ENCODE measurements at regions not wholly inside any gene's neighbourhood (a gene's known extent, or its start where the extent isn't known, plus 50 kb on each side); places are given as distances from the start of the nearest gene placed in this dataset.
A peak's percentile ranks its signal among the peaks of the same experiment; 100 is the strongest.

- Histone ChIP-seq H2AFZ (ENCODE audit: low read length) (no peak overlapping the region), H2BK12ac (ENCODE audit: low read length) (no peak overlapping the region), H2BK5ac (ENCODE audit: low read length) (no peak overlapping the region), H3K27ac (replicated peaks; ENCODE audit: low read length) (no peak overlapping the region), H3K4ac (ENCODE audit: low read length) (no peak overlapping the region), H2BK120ac (ENCODE audit: low read depth, low read length) (no peak overlapping the region), H3K9me3 (replicated peaks in 1 of 2; ENCODE audit: control insufficient read depth in 2 of 2, insufficient read depth in 1 of 2, low read depth in 1 of 2, low read length in 2 of 2) (no peaks in the 10 kb centered on the region), H3K79me1 (ENCODE audit: low read depth, low read length) (no peaks in the 10 kb centered on the region), H3K4me3 (ENCODE audit: low read length in 2 of 2) (peak overlapping the region in 1 of 2 donors; percentile 56), H3K9ac (ENCODE audit: low read depth, low read length, poor library complexity) (peak overlapping the region; percentile 64), H3K4me1 (ENCODE audit: control insufficient read depth in 2 of 2, insufficient read depth in 1 of 2, low read depth in 1 of 2, low read length in 2 of 2) (peaks cover 0 to 3% of the 10 kb centered on the region in 2 donors), H3K18ac (ENCODE audit: low read length) (peak overlapping the region; percentile 83), H2BK15ac (ENCODE audit: low read length) (no peak overlapping the region), H3K14ac (ENCODE audit: low read length) (no peak overlapping the region), H3K4me2 (ENCODE audit: insufficient read depth, low read length, poor library complexity, severe bottlenecking) (peak overlapping the region; percentile 22), H3K27me3 (ENCODE audit: control insufficient read depth in 3 of 3, insufficient read depth in 3 of 3, low read depth in 1 of 3, low read length in 3 of 3) (no peaks in the 10 kb centered on the region), H4K91ac (ENCODE audit: low read depth, low read length, poor library complexity) (no peak overlapping the region), H3K36me3 (replicated peaks in 1 of 2; ENCODE audit: control insufficient read depth in 2 of 2, insufficient read depth in 2 of 2, low read length in 2 of 2) (no peaks in the 10 kb centered on the region), H4K8ac (ENCODE audit: low read depth, low read length) (no peak overlapping the region), H2AK5ac (ENCODE audit: low read depth, low read length) (no peak overlapping the region), H3K23ac (ENCODE audit: low read depth, low read length, poor library complexity) (peak overlapping the region; percentile 77)
- WGBS, 2 donors (ENCODE audit: extremely low coverage in 2 of 2, insufficient read length in 2 of 2, insufficient replicate concordance in 1 of 2), result no CpG with 5 or more reads among the region's 24 CpGs
- DNase-seq (ENCODE audit: low spot score), result no peak
Measured at GRCh38 chr1:204751883-204752687, 66.5 kb upstream of the LRRN2 start.

DNA sequence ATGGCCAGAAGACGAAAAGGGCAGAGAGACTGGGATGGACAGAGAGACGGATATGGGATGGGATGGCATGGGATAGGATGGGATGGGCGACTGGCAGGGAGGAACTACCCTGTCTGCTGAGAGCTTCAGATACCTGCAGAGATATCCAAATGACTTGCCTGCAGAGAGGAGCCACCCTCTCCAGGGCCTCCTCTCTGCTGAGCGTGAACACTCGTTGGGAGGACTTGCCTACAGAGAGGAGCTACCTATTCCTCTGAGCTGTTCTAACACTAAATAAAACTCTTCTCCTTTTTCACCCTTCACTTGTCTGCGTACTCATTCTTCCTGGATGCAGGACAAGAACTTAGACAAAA, 67.1 kb upstream of the LRRN2 start:
- H2BK12ac ChIP-seq (ENCODE audit: low read length), result no peak overlapping the region
- H3K4me3 ChIP-seq (ENCODE audit: low read length in 2 of 2), result no peak overlapping the region
- H3K79me1 ChIP-seq (ENCODE audit: low read depth, low read length), result no peaks in the 10 kb centered on the region
- no peak overlapping the region for H2AK5ac ChIP-seq (ENCODE audit: low read depth, low read length)
- no CpG with 5 or more reads among the region's 6 CpGs for WGBS, 2 donors (ENCODE audit: extremely low coverage in 2 of 2, insufficient read length in 2 of 2, insufficient replicate concordance in 1 of 2)
- peaks cover 0 to 3% of the 10 kb centered on the region in 2 donors for H3K4me1 ChIP-seq (ENCODE audit: control insufficient read depth in 2 of 2, insufficient read depth in 1 of 2, low read depth in 1 of 2, low read length in 2 of 2)
- no peak overlapping the region for H3K4ac ChIP-seq (ENCODE audit: low read length)
- no peaks in the 10 kb centered on the region for H3K27me3 ChIP-seq (ENCODE audit: control insufficient read depth in 3 of 3, insufficient read depth in 3 of 3, low read depth in 1 of 3, low read length in 3 of 3)
- no peak overlapping the region for H3K23ac ChIP-seq (ENCODE audit: low read depth, low read length, poor library complexity)
- H3K36me3 ChIP-seq (replicated peaks in 1 of 2; ENCODE audit: control insufficient read depth in 2 of 2, insufficient read depth in 2 of 2, low read length in 2 of 2), result no peaks in the 10 kb centered on the region
- no peak overlapping the region for H2BK120ac ChIP-seq (ENCODE audit: low read depth, low read length)
- H4K8ac ChIP-seq (ENCODE audit: low read depth, low read length), result no peak overlapping the region
- no peaks in the 10 kb centered on the region for H3K9me3 ChIP-seq (replicated peaks in 1 of 2; ENCODE audit: control insufficient read depth in 2 of 2, insufficient read depth in 1 of 2, low read depth in 1 of 2, low read length in 2 of 2)
- peak overlapping the region; percentile 53 for H3K18ac ChIP-seq (ENCODE audit: low read length)
- no peak overlapping the region for H3K4me2 ChIP-seq (ENCODE audit: insufficient read depth, low read length, poor library complexity, severe bottlenecking)
- no peak overlapping the region for H3K14ac ChIP-seq (ENCODE audit: low read length)
- H3K27ac ChIP-seq (replicated peaks; ENCODE audit: low read length), result no peak overlapping the region
- no peak overlapping the region for H2AFZ ChIP-seq (ENCODE audit: low read length)
- no peak for DNase-seq (ENCODE audit: low spot score)
- no peak overlapping the region for H2BK5ac ChIP-seq (ENCODE audit: low read length)
- no peak overlapping the region for H4K91ac ChIP-seq (ENCODE audit: low read depth, low read length, poor library complexity)
- H3K9ac ChIP-seq (ENCODE audit: low read depth, low read length, poor library complexity), result peak overlapping the region; percentile 64
- H2BK15ac ChIP-seq (ENCODE audit: low read length), result no peak overlapping the region

DNA sequence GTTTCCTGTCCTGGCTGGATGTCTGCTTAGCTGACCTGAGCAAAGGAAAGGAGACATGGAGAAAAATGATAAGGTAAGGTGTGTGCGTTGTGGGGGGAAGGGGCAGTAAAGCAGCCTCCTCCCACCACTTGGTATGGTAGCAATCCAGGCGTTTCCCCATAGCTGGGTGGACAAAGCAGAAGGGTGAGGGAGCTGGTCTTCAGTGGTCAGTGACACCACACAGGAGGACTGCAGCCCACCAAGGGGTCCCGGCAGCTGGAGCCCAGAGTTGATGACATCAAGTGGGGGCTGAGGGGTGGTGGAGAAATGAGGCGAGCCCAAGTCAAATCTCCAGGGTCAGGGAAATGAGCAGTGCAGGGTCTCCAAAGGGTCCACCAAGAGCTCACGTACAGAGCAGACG, 69.3 kb upstream of the LRRN2 start:
- no CpG with 5 or more reads among the region's 6 CpGs for WGBS, 2 donors (ENCODE audit: extremely low coverage in 2 of 2, insufficient read length in 2 of 2, insufficient replicate concordance in 1 of 2)
- no peak overlapping the region for H3K14ac ChIP-seq (ENCODE audit: low read length)
- H3K4ac ChIP-seq (ENCODE audit: low read length), result no peak overlapping the region
- no peak overlapping the region for H2BK15ac ChIP-seq (ENCODE audit: low read length)
- H3K4me2 ChIP-seq (ENCODE audit: insufficient read depth, low read length, poor library complexity, severe bottlenecking), result no peak overlapping the region
- H3K36me3 ChIP-seq (replicated peaks in 1 of 2; ENCODE audit: control insufficient read depth in 2 of 2, insufficient read depth in 2 of 2, low read length in 2 of 2), result no peaks in the 10 kb centered on the region
- no peak overlapping the region for H3K9ac ChIP-seq (ENCODE audit: low read depth, low read length, poor library complexity)
- H2AFZ ChIP-seq (ENCODE audit: low read length), result no peak overlapping the region
- no peak overlapping the region for H2BK12ac ChIP-seq (ENCODE audit: low read length)
- no peak overlapping the region for H2BK120ac ChIP-seq (ENCODE audit: low read depth, low read length)
- no peak overlapping the region for H3K27ac ChIP-seq (replicated peaks; ENCODE audit: low read length)
- H3K4me3 ChIP-seq (ENCODE audit: low read length in 2 of 2), result no peak overlapping the region
- H2AK5ac ChIP-seq (ENCODE audit: low read depth, low read length), result no peak overlapping the region
- no peak overlapping the region for H3K23ac ChIP-seq (ENCODE audit: low read depth, low read length, poor library complexity)
- H3K18ac ChIP-seq (ENCODE audit: low read length), result no peak overlapping the region
- H3K4me1 ChIP-seq (ENCODE audit: control insufficient read depth in 2 of 2, insufficient read depth in 1 of 2, low read depth in 1 of 2, low read length in 2 of 2), result peaks cover 0 to 3% of the 10 kb centered on the region in 2 donors
- DNase-seq (ENCODE audit: low spot score), result no peak
- H3K27me3 ChIP-seq (ENCODE audit: control insufficient read depth in 3 of 3, insufficient read depth in 3 of 3, low read depth in 1 of 3, low read length in 3 of 3), result no peaks in the 10 kb centered on the region
- H4K91ac ChIP-seq (ENCODE audit: low read depth, low read length, poor library complexity), result no peak overlapping the region
- no peaks in the 10 kb centered on the region for H3K79me1 ChIP-seq (ENCODE audit: low read depth, low read length)
- no peaks in the 10 kb centered on the region for H3K9me3 ChIP-seq (replicated peaks in 1 of 2; ENCODE audit: control insufficient read depth in 2 of 2, insufficient read depth in 1 of 2, low read depth in 1 of 2, low read length in 2 of 2)
- H2BK5ac ChIP-seq (ENCODE audit: low read length), result no peak overlapping the region
- no peak overlapping the region for H4K8ac ChIP-seq (ENCODE audit: low read depth, low read length)

DNA sequence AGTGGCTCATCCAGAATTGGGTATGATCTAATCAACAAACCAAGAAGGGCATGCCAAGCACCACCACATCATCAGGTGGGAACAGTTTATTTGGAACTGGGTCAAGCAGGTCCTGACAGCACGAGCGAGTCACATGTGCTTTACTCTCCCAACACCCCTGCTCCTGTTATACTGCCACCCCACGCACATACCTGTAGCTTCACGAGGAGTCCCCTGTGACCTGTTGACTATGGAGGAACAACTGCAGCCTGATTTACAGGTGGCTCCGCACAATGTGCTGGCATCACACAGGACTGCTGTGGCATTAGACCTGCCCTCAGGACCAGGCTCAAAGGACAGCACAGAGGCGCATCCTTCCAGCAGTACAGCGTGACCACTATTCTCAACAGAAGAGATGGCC, 70.8 kb upstream of the LRRN2 start:
- H4K8ac ChIP-seq (ENCODE audit: low read depth, low read length), result no peak overlapping the region
- no peak overlapping the region for H3K27ac ChIP-seq (replicated peaks; ENCODE audit: low read length)
- H3K4me3 ChIP-seq (ENCODE audit: low read length in 2 of 2), result no peak overlapping the region
- no peaks in the 10 kb centered on the region for H3K36me3 ChIP-seq (replicated peaks in 1 of 2; ENCODE audit: control insufficient read depth in 2 of 2, insufficient read depth in 2 of 2, low read length in 2 of 2)
- H3K79me1 ChIP-seq (ENCODE audit: low read depth, low read length), result no peaks in the 10 kb centered on the region
- peaks cover 0 to 1% of the 10 kb centered on the region in 2 donors for H3K4me1 ChIP-seq (ENCODE audit: control insufficient read depth in 2 of 2, insufficient read depth in 1 of 2, low read depth in 1 of 2, low read length in 2 of 2)
- H3K18ac ChIP-seq (ENCODE audit: low read length), result no peak overlapping the region
- H3K14ac ChIP-seq (ENCODE audit: low read length), result no peak overlapping the region
- no peak overlapping the region for H2BK120ac ChIP-seq (ENCODE audit: low read depth, low read length)
- H3K27me3 ChIP-seq (ENCODE audit: control insufficient read depth in 3 of 3, insufficient read depth in 3 of 3, low read depth in 1 of 3, low read length in 3 of 3), result no peaks in the 10 kb centered on the region
- H3K4me2 ChIP-seq (ENCODE audit: insufficient read depth, low read length, poor library complexity, severe bottlenecking), result no peak overlapping the region
- H2BK5ac ChIP-seq (ENCODE audit: low read length), result no peak overlapping the region
- no peak overlapping the region for H3K4ac ChIP-seq (ENCODE audit: low read length)
- H3K9me3 ChIP-seq (replicated peaks in 1 of 2; ENCODE audit: control insufficient read depth in 2 of 2, insufficient read depth in 1 of 2, low read depth in 1 of 2, low read length in 2 of 2), result no peaks in the 10 kb centered on the region
- peak overlapping the region; percentile 68 for H3K23ac ChIP-seq (ENCODE audit: low read depth, low read length, poor library complexity)
- peak overlapping the region; percentile 67 for H2BK12ac ChIP-seq (ENCODE audit: low read length)
- no CpG with 5 or more reads among the region's 7 CpGs for WGBS, 2 donors (ENCODE audit: extremely low coverage in 2 of 2, insufficient read length in 2 of 2, insufficient replicate concordance in 1 of 2)
- H3K9ac ChIP-seq (ENCODE audit: low read depth, low read length, poor library complexity), result peak overlapping the region; percentile 0
- no peak overlapping the region for H2AK5ac ChIP-seq (ENCODE audit: low read depth, low read length)
- H4K91ac ChIP-seq (ENCODE audit: low read depth, low read length, poor library complexity), result no peak overlapping the region
- H2BK15ac ChIP-seq (ENCODE audit: low read length), result no peak overlapping the region
- no peak overlapping the region for H2AFZ ChIP-seq (ENCODE audit: low read length)
- DNase-seq (ENCODE audit: low spot score), result no peak
